NOMO-1 treated with dmso at 0.1 percent for 144 hours (cell line): ENCODE measurements at regions not wholly inside any gene's neighbourhood (a gene's known extent, or its start where the extent isn't known, plus 50 kb on each side); places are given as distances from the start of the nearest gene placed in this dataset.

ENCODE experiments used
- DNase-seq: peaks from one replicate; lab custom pipeline; 2025; ENCODE audit not compliant: unreplicated experiment; lab: John Stamatoyannopoulos, UW

GRCh38 chr6:92840246-92840930 lies 579.0 kb downstream of the EPHA7 start:
- DNase-seq: no peak

GRCh38 chr6:92828788-92829187 lies 590.6 kb downstream of the EPHA7 start:
- no peak for DNase-seq

GRCh38 chr6:92827104-92827503 lies 592.3 kb downstream of the EPHA7 start:
- DNase-seq: no peak

- DNase-seq: no peak
Observed at GRCh38 chr6:92826633-92827032, 592.7 kb downstream of the EPHA7 start.

- no peak for DNase-seq
Observed at GRCh38 chr6:92822222-92822621, 597.1 kb downstream of the EPHA7 start.

- DNase-seq: no peak
Observed at GRCh38 chr6:92820601-92821000, 598.8 kb downstream of the EPHA7 start.

- DNase-seq: peak; percentile 2
Observed at GRCh38 chr6:92810913-92811312, 608.4 kb downstream of the EPHA7 start.

- DNase-seq: no peak
Observed at GRCh38 chr6:92806254-92806653, 613.1 kb downstream of the EPHA7 start.

GRCh38 chr6:92791403-92791802 lies 628.0 kb downstream of the EPHA7 start:
- DNase-seq: no peak

- no peak for DNase-seq
Observed at GRCh38 chr6:92790381-92790780, 629.0 kb downstream of the EPHA7 start.

GRCh38 chr6:92784235-92784634 lies 635.1 kb downstream of the EPHA7 start:
- DNase-seq: no peak

GRCh38 chr6:92779746-92780145 lies 639.6 kb downstream of the EPHA7 start:
- DNase-seq: no peak

GRCh38 chr6:92777146-92777740 lies 642.1 kb downstream of the EPHA7 start:
- DNase-seq: no peak

- no peak for DNase-seq
Observed at GRCh38 chr6:92770540-92770939, 648.8 kb downstream of the EPHA7 start.

- DNase-seq: no peak
Observed at GRCh38 chr6:92767101-92767500, 652.3 kb downstream of the EPHA7 start.

GRCh38 chr6:92763680-92764079 lies 655.7 kb downstream of the EPHA7 start:
- no peak for DNase-seq

- no peak for DNase-seq
Observed at GRCh38 chr6:92763274-92763584, 656.1 kb downstream of the EPHA7 start.

- no peak for DNase-seq
Observed at GRCh38 chr6:92762443-92763273, 656.7 kb downstream of the EPHA7 start.

GRCh38 chr6:92759178-92759577 lies 660.2 kb downstream of the EPHA7 start:
- no peak for DNase-seq

- no peak for DNase-seq
Observed at GRCh38 chr6:92757925-92758324, 661.4 kb downstream of the EPHA7 start.

GRCh38 chr6:92756912-92757311 lies 662.4 kb downstream of the EPHA7 start:
- DNase-seq: no peak

- DNase-seq: no peak
Observed at GRCh38 chr6:92753956-92754355, 665.4 kb downstream of the EPHA7 start.
